Fibroblast of skin of left quadriceps (primary cell): ENCODE measurements at regions not wholly inside any gene's neighbourhood (a gene's known extent, or its start where the extent isn't known, plus 50 kb on each side); places are given as distances from the start of the nearest gene placed in this dataset.
A peak's percentile ranks its signal among the peaks of the same experiment; 100 is the strongest.
"Not testable (repeated sequence)": the region's sequence is repeated elsewhere in the genome, so short reads cannot be mapped to it uniquely, and the experiment has no call there.

Experiments
- DNase-seq, 2 experiments: peaks; one replicate each; pipeline ENCODE4 v3.0.0-alpha.2; 2013; ENCODE audit warnings: low read depth in 2 of 2

DNA sequence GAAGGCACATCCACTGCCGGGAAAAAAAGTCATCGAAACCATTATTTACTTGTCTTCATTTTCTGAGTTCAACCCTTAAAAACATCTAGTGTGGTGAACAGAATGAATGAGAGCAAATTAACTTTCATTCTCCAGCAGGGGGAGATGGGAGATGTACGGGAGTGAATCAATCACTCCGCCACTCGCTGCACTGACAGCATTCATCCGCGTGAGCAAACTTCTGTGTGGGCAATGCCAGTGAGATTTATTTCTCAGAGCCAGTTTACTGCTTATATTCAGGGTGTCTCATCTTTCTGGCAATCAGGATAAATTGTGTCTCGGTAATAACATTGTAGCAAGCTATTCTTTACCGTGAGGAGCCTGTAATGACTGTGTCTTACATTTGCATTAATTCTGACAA is 463.6 kb upstream of the MIS18BP1 start:
- DNase-seq = no peak

DNA sequence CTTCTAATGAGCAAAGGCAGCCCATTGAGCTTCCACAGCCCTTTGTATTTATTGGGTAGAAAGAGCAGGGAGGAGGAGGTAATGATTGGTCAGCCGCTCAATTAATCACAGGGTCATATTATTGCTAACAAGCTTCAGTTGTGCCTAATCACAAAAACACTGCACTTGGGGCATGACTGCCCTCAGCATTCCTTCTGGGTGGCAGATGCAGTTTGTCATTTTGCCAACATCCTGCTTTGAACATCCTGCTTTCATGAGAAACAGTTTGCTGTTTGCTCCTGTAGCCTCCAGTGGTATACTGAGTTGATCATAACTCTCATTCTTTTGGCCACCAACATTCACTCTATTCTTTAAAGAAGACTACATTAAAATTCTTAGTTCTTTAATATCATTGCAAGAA is 462.9 kb upstream of the MIS18BP1 start:
- no peak for DNase-seq

DNA sequence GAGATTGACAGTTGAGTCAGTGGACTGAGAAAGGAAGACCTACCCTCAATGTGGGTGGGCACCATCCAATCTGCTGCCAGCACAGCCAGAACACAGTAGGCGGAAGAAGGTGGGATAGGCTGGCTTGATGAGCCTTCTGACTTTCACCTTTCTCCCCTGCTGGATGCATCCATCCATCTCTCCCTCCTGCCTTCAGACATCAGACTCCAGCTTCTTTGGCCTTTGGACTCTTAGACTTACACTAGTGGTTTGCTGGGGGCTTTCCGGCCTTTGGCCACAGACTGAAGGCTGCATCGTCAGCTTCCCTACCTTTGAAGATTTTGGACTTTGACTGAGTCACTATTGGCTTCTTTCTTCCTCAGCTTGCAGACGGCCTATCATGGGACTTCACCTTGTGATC is 456.5 kb upstream of the MIS18BP1 start:
- DNase-seq = no peak

DNA sequence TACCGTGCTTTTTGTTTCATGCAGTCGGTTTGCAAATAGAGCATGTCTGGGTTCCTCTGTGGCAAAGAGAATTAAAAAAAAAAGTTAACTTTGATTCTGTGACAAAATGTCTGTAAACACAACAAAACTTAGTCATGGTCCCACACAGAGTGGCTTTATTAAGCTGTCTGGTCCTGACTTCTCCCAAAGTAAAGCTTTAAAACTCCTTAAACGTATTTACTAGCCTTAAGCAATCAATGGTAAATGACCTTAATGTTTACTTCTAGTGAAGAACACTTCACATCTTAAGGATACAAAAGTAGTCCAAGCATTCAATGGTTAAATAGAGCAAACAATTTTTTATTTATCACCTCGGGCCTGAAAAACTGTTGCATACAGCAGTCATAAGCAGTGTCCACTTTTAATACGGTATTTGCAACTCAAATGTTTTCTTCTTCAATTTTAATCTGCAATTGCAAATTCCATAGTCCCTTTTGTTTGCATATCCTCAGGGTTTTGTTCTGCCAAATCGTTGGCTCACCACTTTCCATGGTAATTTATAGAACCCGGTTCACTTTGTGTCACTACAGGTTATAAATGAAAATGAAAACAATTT is 453.0 kb upstream of the MIS18BP1 start:
- no peak for DNase-seq

DNA sequence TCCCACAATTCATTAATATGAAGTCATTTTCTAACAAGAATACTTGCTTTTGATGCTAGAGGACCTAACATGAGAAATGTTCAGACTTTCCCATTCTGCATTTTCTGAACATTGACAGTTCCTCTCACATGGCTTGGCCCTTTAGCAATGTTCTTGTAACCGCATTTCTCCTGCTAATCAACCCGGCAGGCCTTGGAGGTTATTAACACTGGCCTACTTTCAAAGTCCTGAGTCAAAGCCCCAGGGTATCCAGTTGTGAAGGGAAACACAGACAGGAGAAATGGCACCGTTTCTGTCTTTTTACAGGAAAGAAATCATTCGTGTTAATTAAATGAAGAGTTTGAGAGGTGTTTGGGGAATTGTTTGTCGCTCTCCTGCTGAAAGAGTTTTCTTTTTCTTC is 446.5 kb upstream of the MIS18BP1 start:
- no peak for DNase-seq

DNA sequence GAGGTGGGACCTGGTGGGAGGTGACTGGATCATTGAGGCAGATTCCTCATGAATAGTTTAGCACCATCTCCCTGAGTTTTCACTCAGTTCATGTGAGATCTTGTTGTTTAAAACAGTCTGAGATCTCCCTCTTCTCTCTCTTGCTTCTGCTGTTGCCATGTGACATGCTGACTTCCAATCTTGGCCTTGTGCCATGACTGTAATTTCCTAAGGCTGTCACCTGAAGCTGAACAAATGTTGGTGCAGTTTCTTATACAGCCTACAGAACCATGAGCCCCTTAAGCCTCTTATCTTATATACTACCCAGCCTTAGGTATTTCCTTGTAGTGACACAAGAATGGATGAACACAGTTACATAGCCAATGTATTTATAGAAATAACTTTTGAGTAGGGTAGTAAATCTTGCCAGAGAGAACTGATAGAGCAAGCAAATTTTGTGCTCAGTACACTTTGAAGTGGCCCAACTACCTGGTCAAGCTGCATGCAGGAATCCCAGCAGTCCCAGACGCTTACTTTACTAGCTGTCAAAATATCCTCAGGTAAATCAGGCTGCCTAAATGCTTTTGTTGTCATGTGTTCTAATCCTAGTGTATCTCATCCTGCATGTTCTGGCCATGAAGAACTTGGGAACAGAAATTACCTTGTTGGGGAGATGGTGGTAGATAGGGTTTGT is 445.6 kb upstream of the MIS18BP1 start:
- no peak for DNase-seq

DNA sequence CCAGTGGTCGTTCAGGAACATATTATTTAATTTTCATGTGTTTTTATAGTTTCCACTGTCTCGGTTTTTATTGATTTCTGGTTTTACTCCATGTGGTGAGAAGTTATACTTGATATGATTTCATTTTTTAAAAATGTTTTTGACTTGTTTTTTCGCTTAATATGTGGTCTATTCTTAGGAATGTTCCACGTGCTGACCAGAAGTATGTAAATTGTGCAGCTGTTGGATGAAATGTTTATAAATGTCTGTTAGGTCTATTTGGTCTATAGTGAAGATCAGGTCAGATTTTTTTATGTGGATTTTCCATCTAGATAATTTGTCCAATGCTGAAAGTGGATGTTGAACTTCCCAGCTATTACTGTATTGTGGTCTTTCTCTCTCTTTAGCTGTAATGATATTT is 433.8 kb upstream of the MIS18BP1 start:
- no peak for DNase-seq

DNA sequence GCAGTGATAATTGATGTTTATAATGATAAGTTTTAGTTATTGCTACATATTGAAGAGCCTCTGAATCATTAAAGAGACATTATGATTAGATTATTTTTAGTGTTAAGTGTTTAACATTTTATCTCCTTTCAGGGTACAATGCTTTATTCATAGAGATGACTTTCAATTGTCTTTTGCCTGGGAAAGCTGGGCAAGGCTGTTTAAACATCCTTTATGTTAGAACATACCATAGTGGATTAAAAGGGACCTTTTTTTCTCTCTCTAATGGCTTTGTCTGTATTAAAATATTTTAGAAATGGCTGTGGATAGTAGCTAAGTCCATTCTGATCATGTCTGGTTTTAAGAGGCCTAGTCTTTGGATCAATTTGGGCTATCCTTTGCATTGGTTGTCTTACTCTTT is 427.5 kb upstream of the MIS18BP1 start:
- DNase-seq = no peak

DNA sequence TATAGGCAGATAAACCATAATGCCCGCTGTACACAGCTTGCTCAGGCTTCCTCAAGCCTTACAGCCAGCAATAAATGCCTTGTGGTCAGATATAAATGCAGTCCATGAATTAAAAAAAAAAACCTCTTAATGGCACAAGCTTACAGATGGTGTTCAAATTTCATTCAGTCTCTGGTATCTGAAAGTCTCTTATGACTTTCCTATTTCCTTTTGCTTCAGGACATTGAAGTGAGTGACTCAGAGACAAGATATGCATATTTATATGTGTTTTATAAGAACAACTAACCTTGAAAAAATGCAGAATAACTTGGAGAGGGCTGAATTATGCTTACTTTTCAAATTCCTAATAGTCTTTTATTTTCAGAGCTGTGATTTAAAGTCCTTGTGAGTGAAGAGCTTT is 426.9 kb upstream of the MIS18BP1 start:
- DNase-seq = peak; percentile 83 to 84

DNA sequence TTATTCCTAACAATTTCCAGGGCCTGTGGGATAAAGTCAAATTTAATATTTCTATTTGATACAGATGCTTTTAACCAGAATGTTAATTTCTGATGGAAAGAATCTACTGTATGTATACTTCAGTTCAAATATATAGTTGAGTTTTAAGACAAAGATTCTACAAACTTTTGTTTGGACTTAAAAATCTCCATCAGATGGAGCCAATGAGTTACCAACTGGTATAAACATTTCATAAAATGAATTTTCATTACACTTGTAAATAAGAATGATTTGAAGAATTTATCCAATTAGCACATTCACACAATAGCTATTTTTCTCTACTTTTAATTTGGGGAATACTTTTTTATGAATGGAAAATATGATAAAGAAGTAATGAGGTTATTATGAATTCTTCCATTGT is 425.2 kb upstream of the MIS18BP1 start:
- no peak for DNase-seq

DNA sequence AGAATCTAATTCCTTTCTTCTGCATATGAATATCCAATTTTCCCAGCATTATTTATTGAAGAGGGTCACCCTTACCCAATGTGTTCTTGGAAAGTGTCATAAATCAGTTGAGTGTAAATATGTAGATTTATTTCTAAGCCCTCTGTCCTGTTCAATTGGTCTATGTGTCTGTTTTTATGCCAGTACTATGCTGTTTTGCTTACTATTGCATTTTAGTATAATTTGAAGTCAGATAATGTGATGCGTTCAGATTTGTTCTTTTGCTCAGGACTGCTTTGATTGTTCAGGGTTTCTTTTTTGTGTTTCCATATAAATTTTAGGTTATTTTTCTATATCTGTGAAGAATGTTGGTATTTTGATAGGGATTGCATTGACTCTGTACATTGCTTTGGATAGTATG is 420.4 kb upstream of the MIS18BP1 start:
- DNase-seq = no peak

DNA sequence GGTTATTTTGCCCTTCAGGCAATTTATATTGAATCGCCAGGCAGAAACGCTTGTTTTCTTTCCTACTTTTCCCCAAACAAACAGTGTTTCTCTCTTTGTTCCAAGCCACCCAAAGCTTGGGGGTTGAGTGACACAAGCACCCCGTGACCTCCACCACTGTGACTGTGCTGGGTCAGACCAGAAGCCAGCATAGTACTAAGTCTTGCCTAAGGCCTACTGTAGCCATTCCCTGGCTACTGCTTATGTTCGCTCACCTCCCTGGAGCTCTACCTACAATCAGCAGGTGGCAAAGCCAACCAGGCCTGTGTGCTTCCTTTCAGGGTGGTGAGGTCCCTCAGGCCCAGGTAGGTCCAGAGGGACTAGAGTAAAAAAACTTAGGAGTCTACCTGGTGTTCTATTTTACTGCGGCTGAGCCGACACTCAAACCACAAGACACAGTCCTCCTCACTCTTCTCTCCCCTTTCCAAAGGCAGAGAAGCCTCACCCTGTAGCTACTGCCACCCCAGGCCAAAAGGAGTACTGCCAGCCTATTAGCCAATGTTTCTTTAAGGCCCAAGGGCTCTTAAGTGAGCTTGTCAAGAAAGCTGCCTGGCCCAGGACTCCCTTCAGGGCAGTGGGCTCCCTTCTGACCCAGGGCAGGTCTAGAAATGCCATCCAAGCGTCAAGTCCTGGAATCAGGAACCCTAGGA is 411.8 kb upstream of the MIS18BP1 start:
- DNase-seq = no peak

DNA sequence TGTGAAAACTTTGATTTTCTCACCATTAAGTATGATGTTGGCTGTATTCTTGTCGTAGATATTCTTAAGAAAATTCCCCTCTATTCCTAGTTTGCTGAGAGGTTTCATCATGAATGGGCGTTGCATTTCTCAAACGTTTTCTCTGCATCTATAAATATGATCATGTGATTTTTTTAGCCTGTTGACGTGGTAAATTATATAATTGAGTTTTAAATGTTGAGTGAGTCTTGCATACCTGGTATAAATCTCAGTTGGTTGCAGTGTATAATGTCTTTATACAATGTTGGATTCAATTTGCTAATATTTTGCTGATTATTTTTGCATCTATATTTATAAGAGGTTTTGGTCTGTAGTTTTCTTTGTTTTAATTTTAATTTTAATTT is 405.9 kb upstream of the MIS18BP1 start:
- no peak for DNase-seq

DNA sequence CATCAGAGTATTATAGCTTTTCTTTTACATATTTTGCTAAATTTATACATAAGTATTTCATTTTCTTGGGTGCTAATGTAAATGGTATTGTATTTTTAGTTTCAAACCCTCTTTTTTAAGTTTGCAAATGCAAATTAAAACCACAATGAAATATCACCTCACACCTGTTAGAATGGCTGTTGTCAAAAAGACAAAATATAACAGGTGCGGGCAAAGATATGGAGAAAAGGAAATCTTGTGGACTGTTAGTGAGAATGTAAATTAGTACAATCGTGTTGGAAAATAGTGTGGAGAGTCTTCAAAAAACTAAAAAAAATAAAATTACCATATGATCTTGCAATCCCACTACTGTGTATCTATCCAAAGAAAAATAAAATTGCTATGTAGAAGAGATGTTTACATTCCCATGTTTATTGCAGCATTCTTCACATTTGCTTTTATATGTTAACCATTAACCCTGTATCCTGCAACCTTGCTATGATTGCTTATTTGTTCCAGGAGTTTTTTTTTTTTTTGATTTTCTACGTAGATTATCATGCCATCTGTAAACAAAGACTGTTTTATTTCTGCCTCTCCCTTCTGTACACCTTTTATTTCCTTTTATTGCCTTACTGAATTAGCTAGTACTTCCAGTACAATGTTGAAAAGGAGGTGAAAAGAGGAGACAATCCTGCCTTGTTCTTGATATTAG is 405.4 kb upstream of the MIS18BP1 start:
- DNase-seq = no peak

DNA sequence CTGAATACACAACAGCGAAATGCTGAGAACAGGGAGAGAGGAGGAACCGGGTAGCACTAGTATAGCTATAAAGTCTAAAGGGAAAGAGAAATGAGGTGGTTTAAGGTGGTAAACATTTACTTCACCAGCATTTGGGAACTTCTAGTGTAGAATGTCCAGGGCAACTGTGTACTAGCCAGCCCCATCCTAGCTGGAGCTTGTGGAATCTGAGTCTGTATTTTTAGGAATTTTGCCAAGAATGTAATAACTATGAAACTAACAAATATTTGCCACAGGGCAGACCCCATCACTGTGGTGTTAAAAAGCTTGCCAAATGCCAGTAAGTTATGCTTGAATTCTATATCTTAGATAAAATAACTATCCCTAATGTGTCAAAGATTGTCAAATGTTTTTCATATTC is 398.9 kb upstream of the MIS18BP1 start:
- no peak for DNase-seq

DNA sequence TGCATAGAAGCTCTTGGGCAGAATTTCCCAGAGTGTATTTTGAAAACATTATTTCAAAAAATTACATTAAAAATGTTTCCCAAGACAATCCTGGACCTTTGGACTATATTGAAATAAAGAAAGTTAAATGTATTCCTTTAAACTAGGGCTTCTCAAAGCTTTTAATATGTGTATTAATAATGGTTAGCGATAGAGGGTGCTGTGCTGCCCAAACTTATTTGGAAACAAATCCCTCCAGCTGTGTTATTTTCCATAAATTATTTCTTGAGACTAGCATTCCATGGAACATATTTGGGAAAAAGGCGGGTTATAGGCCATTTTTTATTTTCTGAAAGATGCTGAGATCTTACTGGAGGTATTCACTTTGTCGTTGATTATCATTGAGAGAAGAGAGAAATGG is 397.8 kb upstream of the MIS18BP1 start:
- no peak for DNase-seq

DNA sequence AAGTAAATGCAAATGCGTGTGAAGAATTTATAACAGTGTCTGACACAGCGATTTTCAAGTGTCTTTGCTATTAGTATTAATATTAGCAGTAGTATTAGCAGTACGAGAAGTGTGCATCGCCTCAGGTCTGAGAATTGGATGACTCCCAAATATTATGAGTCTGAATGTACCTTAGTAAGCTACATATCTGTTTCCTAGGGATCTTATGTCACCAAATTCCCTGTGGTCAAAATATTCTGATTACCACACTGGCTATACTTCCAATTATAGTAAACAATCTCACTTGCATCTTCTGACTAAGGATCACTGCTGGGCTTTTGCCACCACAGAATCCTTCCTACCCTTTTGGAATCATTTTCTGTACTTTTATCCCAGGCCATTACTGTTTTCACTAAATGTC is 396.0 kb upstream of the MIS18BP1 start:
- DNase-seq = no peak

DNA sequence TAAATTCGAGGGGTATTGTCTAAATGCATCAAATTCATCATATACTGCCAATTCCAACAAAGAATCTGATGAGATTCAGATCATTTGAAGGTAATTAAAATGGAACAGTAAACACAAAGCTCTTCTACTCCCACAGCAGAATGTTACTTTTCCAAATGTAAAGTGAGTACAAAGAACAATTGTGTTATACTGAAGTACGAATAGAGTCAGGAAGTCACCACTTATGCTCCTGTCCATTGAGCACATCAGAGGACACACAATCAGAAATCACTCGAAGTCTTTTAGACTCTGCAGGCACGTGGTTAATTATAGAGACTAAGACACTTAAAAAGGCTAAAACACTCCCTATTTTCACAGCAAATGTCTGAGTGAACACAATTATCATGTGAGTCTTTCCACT is 388.5 kb upstream of the MIS18BP1 start:
- DNase-seq = no peak

DNA sequence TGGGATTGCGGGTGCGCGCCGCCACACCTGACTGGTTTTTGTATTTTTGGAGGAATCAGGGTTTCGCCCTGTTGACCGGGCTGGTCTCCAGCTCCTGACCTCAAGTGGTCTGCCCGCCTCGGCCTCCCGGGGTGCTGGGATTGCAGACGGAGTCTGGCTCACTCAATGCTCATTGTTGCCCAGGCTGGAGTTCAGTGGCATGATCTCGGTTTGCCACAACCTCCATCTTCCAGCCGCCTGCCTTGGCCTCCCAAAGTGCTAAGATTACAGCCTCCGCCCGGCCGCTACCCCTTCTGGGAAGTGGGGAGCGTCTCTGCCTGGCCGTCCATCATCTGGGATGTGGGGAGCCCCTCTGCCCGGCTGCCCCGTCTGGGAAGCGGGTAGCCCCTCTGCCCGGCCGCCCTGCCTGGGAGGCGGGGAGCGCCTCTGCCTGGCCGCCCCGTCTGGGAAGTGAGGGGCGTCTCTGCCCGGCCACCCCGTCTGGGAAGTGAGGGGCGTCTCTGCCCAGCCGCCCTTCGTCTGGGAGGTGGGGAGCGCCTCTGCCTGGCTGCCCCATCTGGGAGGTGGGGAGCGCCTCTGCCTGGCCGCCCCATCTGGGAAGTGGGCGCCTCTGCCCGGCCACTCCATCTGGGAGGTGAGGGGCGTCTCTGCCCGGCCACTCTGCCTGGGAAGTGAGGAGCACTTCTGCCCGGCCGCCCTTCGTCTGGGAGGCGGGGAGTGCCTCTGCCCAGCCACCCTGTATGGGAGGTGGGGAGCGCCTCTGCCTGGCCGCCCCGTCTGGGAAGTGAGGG is 381.8 kb upstream of the MIS18BP1 start:
- not testable (repeated sequence) for DNase-seq

DNA sequence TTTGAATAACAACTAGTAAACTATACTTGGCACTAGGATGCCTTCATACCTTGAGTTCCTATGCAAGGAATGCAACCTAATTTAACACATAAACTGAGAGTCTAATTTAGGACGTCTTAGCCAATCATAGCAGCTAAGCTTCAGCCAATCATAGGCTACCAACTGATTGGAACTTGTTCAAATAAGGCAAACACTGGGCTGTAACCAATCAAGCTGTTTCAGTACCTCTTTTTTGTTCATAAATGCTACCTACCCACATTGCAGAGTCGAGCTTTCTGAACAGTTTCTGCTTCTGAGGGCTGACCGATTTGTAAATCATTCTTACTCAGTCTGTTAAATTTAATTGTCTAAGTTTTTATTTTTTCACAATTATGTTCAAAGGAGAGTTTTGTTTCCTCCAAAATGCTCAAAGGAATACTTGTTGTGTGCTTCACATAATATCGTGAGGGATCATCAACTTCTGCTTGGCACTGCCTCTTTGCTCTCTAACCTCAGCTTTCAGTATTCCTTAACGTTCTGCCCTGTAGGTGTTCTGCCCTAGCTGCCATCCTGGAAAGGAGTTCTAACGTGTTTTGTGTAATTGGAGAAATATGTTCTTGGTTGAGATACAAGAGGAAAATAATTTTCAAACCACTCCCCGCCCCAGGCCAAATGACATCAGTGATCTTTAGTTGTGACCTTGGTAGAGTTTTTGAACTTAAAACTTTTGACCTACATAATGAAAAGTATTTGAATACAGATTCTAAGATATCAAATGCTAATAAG is 380.4 kb upstream of the MIS18BP1 start:
- DNase-seq = no peak

DNA sequence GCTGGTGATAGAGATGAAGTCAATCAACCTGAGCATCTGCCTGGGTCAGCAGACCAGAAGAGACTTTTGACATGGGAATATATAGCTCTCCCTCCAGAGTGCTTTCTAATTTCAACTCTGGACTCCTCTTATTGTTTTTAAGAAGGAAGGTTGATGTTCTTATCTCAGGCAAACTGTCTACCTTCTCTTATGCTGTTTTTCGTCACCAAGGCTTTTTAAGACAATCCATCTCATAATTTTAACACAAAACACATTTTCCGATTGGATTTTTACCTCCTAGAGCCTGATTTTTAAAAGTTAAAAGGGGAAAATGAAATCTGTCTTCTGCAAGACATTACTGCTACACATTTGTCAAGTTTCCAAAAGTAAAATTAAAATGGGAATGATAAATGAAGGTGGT is 368.7 kb upstream of the MIS18BP1 start:
- no peak for DNase-seq
